Uterus (tissue), 2 donors: ENCODE measurements at regions not wholly inside any gene's neighbourhood (a gene's known extent, or its start where the extent isn't known, plus 50 kb on each side); places are given as distances from the start of the nearest gene placed in this dataset.

Source experiments
- POLR2A ChIP-seq, 2 donors: fragments of 450-650 bp; IDR thresholded peaks; one replicate each; pipeline ENCODE4 v1.6.1; 2016; ENCODE audit warnings: antibody characterized with exemption in 2 of 2, mild to moderate bottlenecking in 1 of 2, moderate library complexity in 1 of 2
- TF ChIP-seq, protein P1 (sequence below), 4 experiments: fragments of 200-600 bp in 2 of 4; fragments of 450-650 bp in 2 of 4; sonication (generic) in 2 of 4; IDR thresholded peaks; one replicate each; pipeline ENCODE4 v1.5.1; 2016 to 2019; ENCODE audit warnings: antibody characterized with exemption in 4 of 4, mild to moderate bottlenecking in 2 of 4, moderate library complexity in 1 of 4

DNA sequence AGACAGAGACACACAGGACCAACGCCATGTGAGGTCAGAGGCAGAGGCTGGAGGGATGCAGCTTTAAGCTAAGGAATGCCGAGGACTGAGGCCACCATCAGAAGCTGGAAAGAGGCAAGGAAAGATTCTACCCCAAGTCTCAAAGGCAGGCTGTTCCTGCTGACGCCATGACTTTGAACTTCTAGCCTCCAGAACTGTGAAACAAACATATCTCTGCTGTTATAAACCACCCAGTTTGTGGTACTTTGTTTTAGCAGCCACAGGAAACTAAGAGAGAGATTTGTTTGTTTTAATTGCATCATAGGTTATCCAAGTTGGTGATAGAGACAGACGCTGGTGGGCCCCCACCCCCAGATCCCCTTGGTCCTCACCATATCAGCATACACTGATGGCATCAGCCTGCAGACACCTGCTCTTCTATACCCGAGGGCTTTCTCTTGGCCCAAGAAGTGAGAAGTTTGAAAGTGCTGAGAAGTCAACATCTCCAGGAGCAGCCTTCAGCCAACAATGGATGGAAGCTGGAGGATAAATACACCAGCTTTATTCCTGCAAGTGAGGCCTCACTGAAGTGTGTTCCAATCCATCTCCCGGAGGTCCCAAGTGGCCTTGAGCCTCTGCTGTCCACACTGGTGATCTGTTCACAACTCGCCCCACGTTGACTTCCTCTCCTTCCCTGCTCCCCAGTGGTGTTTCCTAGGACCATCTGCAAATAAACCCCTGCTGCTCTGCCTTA, 154.7 kb downstream of the BTBD3 start:
- TF ChIP-seq, protein P1, sequence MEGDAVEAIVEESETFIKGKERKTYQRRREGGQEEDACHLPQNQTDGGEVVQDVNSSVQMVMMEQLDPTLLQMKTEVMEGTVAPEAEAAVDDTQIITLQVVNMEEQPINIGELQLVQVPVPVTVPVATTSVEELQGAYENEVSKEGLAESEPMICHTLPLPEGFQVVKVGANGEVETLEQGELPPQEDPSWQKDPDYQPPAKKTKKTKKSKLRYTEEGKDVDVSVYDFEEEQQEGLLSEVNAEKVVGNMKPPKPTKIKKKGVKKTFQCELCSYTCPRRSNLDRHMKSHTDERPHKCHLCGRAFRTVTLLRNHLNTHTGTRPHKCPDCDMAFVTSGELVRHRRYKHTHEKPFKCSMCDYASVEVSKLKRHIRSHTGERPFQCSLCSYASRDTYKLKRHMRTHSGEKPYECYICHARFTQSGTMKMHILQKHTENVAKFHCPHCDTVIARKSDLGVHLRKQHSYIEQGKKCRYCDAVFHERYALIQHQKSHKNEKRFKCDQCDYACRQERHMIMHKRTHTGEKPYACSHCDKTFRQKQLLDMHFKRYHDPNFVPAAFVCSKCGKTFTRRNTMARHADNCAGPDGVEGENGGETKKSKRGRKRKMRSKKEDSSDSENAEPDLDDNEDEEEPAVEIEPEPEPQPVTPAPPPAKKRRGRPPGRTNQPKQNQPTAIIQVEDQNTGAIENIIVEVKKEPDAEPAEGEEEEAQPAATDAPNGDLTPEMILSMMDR (IDR thresholded peaks at IDR 0.05), result no peak
- TF ChIP-seq POLR2A (IDR thresholded peaks at IDR 0.05), result no peak
